Fibroblast of pulmonary artery (primary cell): ENCODE measurements at regions not wholly inside any gene's neighbourhood (a gene's known extent, or its start where the extent isn't known, plus 50 kb on each side); places are given as distances from the start of the nearest gene placed in this dataset.
"Not testable (repeated sequence)": the region's sequence is repeated elsewhere in the genome, so short reads cannot be mapped to it uniquely, and the experiment has no call there.

ENCODE experiments used
- DNase-seq: peaks from one replicate; pipeline ENCODE4 v3.0.0-alpha.2; 2010; ENCODE audit warnings: low read depth
- H3K4me3 ChIP-seq: replicated peaks from 2 replicates; pipeline ENCODE4 v1.5.1; 2011; ENCODE audit warnings: low read depth, mild to moderate bottlenecking, control low read depth, low read length, moderate library complexity
- CTCF ChIP-seq: IDR thresholded peaks from 2 replicates; pipeline ENCODE4 v1.5.1; 2011; ENCODE audit warnings: mild to moderate bottlenecking, control low read depth, low read length, inconsistent platforms; ENCODE audit errors: missing control alignments

DNA sequence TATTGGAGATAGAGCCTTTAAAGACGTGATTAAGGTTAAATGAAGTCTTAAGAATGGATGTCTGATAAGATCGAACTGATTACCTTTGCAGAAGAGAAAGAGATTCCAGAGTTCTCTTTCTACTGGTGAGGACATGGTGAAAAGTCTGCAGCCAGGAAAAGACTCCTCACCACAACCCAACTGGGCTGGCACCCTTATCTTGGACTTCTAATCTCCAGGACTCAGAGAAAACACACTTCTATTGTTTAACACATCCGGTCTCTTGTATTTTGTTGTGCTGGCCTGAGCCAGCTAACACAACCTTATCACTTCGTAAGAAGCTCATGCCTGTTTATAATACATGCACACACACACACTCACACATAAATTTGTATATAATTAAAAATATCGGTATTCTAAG lies 489.1 kb downstream of the PRDM9 start:
- no peak for DNase-seq
- no peak overlapping the region for H3K4me3 ChIP-seq
- TF ChIP-seq CTCF, result no peak

DNA sequence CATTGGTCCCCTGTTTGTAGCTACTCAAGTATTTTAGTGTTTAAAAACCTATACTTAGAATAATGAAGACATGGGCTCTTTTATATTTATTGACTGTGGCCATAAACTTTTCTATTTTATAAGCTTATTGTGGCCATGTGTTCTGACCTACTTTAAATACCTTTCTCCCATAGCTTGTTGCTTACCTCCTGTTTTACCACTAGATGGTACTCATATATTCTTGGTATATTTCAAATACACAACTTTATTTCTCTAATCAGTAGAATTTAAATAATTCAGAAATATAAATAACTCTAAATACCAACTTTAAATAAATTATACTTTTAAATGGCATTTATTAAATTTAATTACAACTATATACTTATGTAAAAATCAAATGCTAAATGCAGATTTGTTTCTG lies 498.0 kb downstream of the PRDM9 start:
- TF ChIP-seq CTCF, result no peak
- H3K4me3 ChIP-seq, result no peak overlapping the region
- DNase-seq, result no peak

GRCh38 chr5:24017710-24018109 lies 510.3 kb downstream of the PRDM9 start:
- not testable (repeated sequence) for DNase-seq, H3K4me3 ChIP-seq

GRCh38 chr5:24026288-24026687 lies 518.9 kb downstream of the PRDM9 start:
- no peak overlapping the region for H3K4me3 ChIP-seq
- DNase-seq, result no peak
- no peak for TF ChIP-seq CTCF

- no peak for TF ChIP-seq CTCF
- no peak overlapping the region for H3K4me3 ChIP-seq
- DNase-seq, result no peak
Observed at GRCh38 chr5:24042688-24043087, 535.3 kb downstream of the PRDM9 start.

DNA sequence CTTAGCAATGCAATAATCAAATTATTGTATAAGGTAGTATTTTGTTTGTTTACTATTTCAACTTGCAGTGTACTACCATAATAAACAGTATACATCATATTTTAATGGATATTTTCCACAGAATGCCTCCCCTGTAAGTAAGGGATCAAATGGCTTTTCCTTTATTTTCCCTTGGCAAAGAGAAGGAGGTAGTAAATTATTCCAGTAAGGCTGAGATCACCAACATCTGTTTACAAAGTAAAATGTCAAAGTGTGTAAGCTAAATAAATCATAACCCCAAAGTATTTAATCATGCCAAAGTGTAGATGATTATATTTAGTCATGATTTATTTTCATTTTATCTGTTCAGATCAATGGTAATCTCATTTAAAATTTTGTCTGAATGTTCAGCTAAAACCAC lies 537.6 kb downstream of the PRDM9 start:
- no peak overlapping the region for H3K4me3 ChIP-seq
- no peak for DNase-seq
- no peak for TF ChIP-seq CTCF

- H3K4me3 ChIP-seq, result no peak overlapping the region
- DNase-seq, result no peak
- no peak for TF ChIP-seq CTCF
Observed at GRCh38 chr5:24053737-24054136, 546.3 kb downstream of the PRDM9 start.

DNA sequence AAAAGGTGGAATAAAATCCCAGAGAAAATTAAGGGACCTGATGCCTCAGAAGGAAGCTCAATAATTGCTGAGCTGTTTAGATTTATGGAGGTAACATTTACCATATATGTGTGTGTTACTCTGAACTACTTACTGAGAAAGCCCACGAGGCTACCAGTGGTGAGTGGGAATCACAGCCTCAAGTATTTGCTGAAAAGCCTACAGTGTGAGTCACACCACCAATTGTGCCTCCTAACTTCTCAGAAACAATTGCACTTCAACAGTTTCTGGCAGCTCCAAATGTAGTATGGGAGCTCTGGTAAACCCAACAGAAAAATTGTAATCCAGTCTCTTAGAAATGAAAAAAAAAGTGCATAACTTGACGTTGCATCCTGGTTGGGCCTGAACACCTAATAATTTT lies 551.6 kb downstream of the PRDM9 start:
- DNase-seq, result peak; percentile 0
- no peak overlapping the region for H3K4me3 ChIP-seq
- TF ChIP-seq CTCF, result no peak
